ENCODE measurements at regions not wholly inside any gene's neighbourhood (a gene's known extent, or its start where the extent isn't known, plus 50 kb on each side); places are given as distances from the start of the nearest gene placed in this dataset.
A peak's percentile ranks its signal among the peaks of the same experiment; 100 is the strongest.

DNA sequence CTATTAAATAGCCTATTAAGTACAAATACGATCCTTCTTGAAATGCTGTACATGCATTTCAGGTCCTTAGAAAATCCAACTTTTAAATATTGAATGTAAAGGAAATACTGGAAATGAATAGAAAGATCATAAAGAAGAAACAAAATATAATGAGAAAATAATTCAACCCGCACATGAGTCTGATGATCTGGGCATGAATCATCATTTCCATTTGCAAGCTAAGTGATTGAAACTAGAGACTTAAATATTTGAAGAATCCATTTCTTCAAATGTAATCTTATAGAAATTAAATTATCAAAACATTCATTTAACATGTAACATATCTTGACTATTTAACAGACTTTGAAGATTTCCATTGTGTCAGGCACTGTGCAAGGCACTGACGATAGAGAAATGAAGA, 977.0 kb downstream of the TFAP2A start:
- H3K4me2 ChIP-seq (ENCODE audit: low read depth, low read length) = no peak overlapping the region
- H4K8ac ChIP-seq (ENCODE audit: low read depth in 2 of 2, low read length in 2 of 2) = no peak overlapping the region
- intact Hi-C loops (cut with micrococcal nuclease) (no loop called here), in situ Hi-C loops (cut with MboI; ENCODE audit: low sequenced_read_pairs) (no loop called here), dilution Hi-C loops (cut with HindIII; ENCODE audit: low sequenced_read_pairs, unreplicated experiment) (no loop called here)
- DNase-seq (peak; percentile 59), ATAC-seq (ENCODE audit: low read depth) (peak; percentile 53)
- no peak for TF ChIP-seq CEBPB (IDR thresholded peaks at IDR 0.05; ENCODE audit: low read depth, low read length)
- peak; percentile 3; the same call in 1 of the 2 replicates for TF ChIP-seq BHLHE40 (IDR thresholded peaks at IDR 0.05; ENCODE audit: low read depth, low read length)
- no peak overlapping the region for H3K14ac ChIP-seq (replicated peaks; ENCODE audit: low read depth, low read length)
- no CpG with 5 or more reads among the region's 3 CpGs for WGBS, 2 experiments (ENCODE audit: extremely low coverage in 2 of 2, insufficient read length in 1 of 2)
- no peak overlapping the region for H2AK5ac ChIP-seq (ENCODE audit: low read depth, low read length)
- no peaks in the 10 kb centered on the region for H3K9me3 ChIP-seq (ENCODE audit: control insufficient read depth, insufficient read depth, low read length)
- H2BK5ac ChIP-seq (ENCODE audit: low read depth, low read length, poor library complexity, severe bottlenecking) = no peak overlapping the region
- H2BK20ac ChIP-seq (ENCODE audit: low read depth, low read length) = no peak overlapping the region
- no peaks in the 10 kb centered on the region for H4K20me1 ChIP-seq (ENCODE audit: insufficient read depth, low read length)
- H3K27me3 ChIP-seq (ENCODE audit: control insufficient read depth, insufficient read depth, low read length) = no peaks in the 10 kb centered on the region
- CTCF ChIA-PET = no interaction called here
- H2AK9ac ChIP-seq (replicated peaks; ENCODE audit: low read depth, low read length, poor library complexity) = no peak overlapping the region
- no peaks in the 10 kb centered on the region for H3K79me1 ChIP-seq (ENCODE audit: low read depth in 1 of 2, low read length in 2 of 2)
- no peak overlapping the region for H2BK120ac ChIP-seq (ENCODE audit: low read depth, low read length)
- H3K4me3 ChIP-seq (ENCODE audit: insufficient read depth, low read depth, low read length) = no peak overlapping the region
- no peak overlapping the region for H2BK15ac ChIP-seq (ENCODE audit: low read depth, low read length)
- H4K91ac ChIP-seq (ENCODE audit: insufficient read depth, low read depth, low read length) = no peak overlapping the region
- H3K23ac ChIP-seq (ENCODE audit: low read depth, low read length) = no peak overlapping the region
- H3K9ac ChIP-seq (ENCODE audit: low read depth, low read length) = no peak overlapping the region
- H3K4ac ChIP-seq (ENCODE audit: low read depth, low read length) = no peak overlapping the region
- no peak overlapping the region for H3K27ac ChIP-seq (ENCODE audit: insufficient read depth, low read length)
- H3K18ac ChIP-seq (ENCODE audit: low read depth, low read length) = no peak overlapping the region
- BruUV-seq (replicated peaks) = no TSS peak
- H4K5ac ChIP-seq (ENCODE audit: low read depth, low read length) = no peak overlapping the region
- no peaks in the 10 kb centered on the region for H3K9me1 ChIP-seq (ENCODE audit: insufficient read depth, low read length)
- POLR2A ChIA-PET (ENCODE audit: unreplicated experiment) = interaction anchor here (0.6 kb wide), 1 partner anchor 65 kb away, joined by 3 read pairs; no protein-coding TSS in a partner anchor
- H2AFZ ChIP-seq (replicated peaks; ENCODE audit: low read length, poor library complexity) = no peak overlapping the region
- no peaks in the 10 kb centered on the region for H3K36me3 ChIP-seq (ENCODE audit: control insufficient read depth, insufficient read depth, low read length)
- no peak overlapping the region for H3K56ac ChIP-seq (ENCODE audit: extremely low read depth, insufficient read depth, low read length)
- H3K4me1 ChIP-seq (ENCODE audit: control insufficient read depth, insufficient read depth, low read length) = no peaks in the 10 kb centered on the region
